ENCODE measurements at regions not wholly inside any gene's neighbourhood (a gene's known extent, or its start where the extent isn't known, plus 50 kb on each side); places are given as distances from the start of the nearest gene placed in this dataset.

DNA sequence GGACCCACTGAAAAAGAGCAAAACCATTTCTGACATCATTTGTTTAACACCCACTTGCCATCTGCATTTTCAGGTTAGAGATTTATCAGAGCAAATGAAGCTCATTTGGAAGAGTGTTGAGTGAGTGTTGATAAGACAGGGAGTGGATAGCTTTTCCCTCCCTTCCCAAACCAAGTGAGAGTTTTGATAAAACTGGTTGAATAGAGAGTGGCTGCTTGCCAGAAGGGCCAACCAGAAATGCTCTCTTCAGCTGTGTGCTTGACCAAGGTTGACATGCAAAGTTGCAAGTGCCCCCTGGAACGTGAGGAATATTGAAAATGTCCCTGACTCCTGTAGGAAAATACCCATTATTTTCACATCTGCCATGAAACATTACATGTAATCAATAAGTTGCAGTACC is 1487.0 kb upstream of the FLRT2 start:
- TF ChIP-seq, protein P1, sequence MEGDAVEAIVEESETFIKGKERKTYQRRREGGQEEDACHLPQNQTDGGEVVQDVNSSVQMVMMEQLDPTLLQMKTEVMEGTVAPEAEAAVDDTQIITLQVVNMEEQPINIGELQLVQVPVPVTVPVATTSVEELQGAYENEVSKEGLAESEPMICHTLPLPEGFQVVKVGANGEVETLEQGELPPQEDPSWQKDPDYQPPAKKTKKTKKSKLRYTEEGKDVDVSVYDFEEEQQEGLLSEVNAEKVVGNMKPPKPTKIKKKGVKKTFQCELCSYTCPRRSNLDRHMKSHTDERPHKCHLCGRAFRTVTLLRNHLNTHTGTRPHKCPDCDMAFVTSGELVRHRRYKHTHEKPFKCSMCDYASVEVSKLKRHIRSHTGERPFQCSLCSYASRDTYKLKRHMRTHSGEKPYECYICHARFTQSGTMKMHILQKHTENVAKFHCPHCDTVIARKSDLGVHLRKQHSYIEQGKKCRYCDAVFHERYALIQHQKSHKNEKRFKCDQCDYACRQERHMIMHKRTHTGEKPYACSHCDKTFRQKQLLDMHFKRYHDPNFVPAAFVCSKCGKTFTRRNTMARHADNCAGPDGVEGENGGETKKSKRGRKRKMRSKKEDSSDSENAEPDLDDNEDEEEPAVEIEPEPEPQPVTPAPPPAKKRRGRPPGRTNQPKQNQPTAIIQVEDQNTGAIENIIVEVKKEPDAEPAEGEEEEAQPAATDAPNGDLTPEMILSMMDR (IDR thresholded peaks at IDR 0.05; ENCODE audit: control insufficient read depth, extremely low read depth, insufficient read depth): no peak
- H3K4me3 ChIP-seq (ENCODE audit: low read depth, low read length): no peak overlapping the region
- DNase-seq (ENCODE audit: low read depth): no peak

DNA sequence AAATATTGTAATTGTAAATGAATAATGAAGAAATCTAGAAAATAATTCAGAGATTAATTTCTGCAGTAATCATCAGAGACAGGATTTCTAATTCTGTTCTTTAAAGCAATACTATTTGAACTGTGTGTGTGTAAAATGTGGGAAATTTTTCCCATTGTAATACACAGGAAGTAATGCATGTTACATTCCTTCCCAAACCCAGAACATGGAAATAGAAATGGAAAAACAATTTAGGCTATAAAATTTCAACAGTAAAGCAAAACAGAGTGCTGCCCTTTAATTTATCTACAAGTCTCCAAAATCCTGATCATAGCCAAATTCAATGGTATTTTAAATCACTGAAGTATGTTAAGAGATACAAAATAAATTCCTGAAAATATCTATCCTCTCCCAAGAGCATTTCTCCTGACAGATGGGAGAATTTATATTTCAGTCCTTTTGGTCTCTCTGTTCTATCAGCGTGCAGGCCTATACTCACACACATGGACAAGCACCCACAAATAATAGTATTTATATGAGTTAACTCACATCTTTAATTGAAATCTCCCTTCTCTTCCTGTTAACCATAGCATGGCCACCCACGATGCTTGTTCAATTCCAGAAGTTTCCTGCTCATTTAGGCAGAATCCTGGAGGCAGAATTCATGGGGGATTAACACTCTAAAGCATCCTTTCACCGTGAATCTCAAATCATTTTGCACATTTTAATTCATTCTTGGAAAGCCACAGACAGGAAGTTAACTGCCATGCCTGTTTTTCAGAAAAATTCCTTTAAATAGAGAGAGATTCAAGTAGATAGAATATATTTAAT is 1465.4 kb upstream of the FLRT2 start:
- no peak overlapping the region for H3K4me3 ChIP-seq (ENCODE audit: low read depth, low read length)
- no peak for DNase-seq (ENCODE audit: low read depth)
- TF ChIP-seq, protein P1 (IDR thresholded peaks at IDR 0.05; ENCODE audit: control insufficient read depth, extremely low read depth, insufficient read depth): no peak

DNA sequence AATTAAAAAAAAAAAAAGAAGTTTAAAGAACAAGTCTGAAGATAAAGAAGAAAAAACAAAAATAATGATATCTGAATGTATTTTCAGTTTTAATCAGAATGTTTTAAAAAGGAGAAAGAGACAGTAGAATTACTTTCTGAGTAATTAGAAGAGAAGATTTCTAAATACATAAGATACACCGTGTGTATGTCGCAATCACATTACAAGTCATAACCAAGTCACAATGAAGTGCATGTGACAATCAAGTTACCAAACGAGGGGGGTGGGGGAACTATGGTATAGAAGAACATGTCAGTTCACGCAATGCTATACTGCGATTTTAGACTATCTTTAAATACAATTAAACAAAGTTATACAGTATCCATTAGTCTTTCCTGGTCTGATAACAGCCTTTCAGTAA is 1464.1 kb upstream of the FLRT2 start:
- H3K4me3 ChIP-seq (ENCODE audit: low read depth, low read length): no peak overlapping the region
- no peak for DNase-seq (ENCODE audit: low read depth)
- TF ChIP-seq, protein P1 (IDR thresholded peaks at IDR 0.05; ENCODE audit: control insufficient read depth, extremely low read depth, insufficient read depth): no peak

DNA sequence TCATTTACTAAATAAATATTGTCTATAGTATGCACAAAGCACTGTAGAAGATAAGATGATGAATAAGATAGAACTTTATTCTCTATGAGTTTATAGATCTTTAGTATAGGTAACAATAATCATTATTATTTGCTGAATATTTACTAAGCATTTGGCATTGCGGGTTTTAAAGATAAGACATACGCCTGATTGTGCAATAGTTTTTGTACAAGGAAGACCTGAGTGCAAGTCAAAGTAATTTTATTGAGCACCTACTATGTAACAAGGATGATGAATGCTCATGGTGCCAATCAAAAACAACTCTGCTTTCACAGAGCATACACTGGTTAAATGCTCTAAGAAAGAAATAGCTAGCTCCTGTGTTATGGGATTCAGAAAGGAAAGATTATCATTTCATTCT is 1461.7 kb upstream of the FLRT2 start:
- TF ChIP-seq, protein P1 (IDR thresholded peaks at IDR 0.05; ENCODE audit: control insufficient read depth, extremely low read depth, insufficient read depth): no peak
- no peak overlapping the region for H3K4me3 ChIP-seq (ENCODE audit: low read depth, low read length)
- no peak for DNase-seq (ENCODE audit: low read depth)

DNA sequence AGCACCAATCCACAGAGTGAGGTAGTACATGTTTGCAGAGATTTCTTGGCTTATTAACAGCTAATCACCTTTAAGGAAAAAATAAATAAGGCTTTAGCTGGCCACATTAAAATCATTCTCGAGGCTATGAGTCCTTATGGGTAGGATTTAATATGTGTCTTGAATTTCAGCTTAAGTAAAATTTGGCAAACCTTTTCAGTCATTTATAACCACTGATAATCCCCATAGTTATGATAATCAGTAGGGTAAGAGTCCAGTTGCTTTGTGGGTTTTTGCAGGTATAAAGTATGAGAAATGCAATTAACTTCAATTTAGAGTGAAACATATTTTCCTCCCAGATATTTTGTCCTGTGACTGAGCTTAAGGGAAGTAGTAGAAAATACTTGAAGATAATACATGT is 1458.9 kb upstream of the FLRT2 start:
- TF ChIP-seq, protein P1 (IDR thresholded peaks at IDR 0.05; ENCODE audit: control insufficient read depth, extremely low read depth, insufficient read depth): no peak
- DNase-seq (ENCODE audit: low read depth): no peak
- no peak overlapping the region for H3K4me3 ChIP-seq (ENCODE audit: low read depth, low read length)

DNA sequence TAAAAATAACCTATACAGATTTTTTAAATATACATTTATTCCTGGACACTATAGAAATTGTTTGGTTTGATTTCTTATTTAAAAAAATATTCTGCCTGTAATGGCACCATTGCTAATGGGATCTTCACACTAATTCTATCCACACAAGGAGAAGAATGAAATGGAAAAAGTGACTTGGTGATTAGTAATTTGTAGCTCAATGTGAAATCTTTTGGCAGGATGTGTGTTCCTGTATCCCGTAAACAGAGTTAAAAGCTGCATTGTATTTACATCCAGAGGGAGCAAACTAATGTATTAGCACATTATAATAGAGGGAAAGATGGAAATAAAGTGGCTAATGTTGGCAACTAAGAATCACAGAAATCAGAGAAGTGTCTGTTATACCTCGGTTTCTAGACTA is 1455.3 kb upstream of the FLRT2 start:
- DNase-seq (ENCODE audit: low read depth): no peak
- TF ChIP-seq, protein P1 (IDR thresholded peaks at IDR 0.05; ENCODE audit: control insufficient read depth, extremely low read depth, insufficient read depth): no peak
- no peak overlapping the region for H3K4me3 ChIP-seq (ENCODE audit: low read depth, low read length)

DNA sequence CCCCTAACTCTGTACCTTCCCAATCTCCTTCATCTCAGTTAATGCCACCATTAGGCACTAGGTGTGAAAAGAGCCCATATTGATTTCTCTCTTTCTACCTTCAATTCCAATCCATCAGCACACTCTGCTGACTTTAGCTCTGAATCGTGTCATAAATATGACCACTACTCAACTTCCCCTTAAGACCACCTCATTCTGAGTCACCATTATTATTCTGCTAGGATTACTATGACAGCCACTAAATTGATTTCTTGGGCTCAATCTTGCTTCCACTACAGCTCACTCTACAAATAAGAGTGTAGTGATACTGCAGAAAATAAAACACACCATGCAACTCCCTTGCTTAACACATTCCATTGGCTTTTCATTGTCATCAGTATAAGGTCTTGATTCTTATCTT is 1449.0 kb upstream of the FLRT2 start:
- TF ChIP-seq, protein P1 (IDR thresholded peaks at IDR 0.05; ENCODE audit: control insufficient read depth, extremely low read depth, insufficient read depth): no peak
- no peak overlapping the region for H3K4me3 ChIP-seq (ENCODE audit: low read depth, low read length)

More for the DNA sequence above, 1449.0 kb upstream of the FLRT2 start:
- no peak for DNase-seq (ENCODE audit: low read depth)

All from LNCaP clone FGC (cell line).